Ishikawa (cell line): ENCODE measurements at regions not wholly inside any gene's neighbourhood (a gene's known extent, or its start where the extent isn't known, plus 50 kb on each side); places are given as distances from the start of the nearest gene placed in this dataset.

Experiments used
- CEBPB ChIP-seq: IDR thresholded peaks from 2 replicates; pipeline ENCODE4 v1.6.1; 2012
- CREB1 ChIP-seq: IDR thresholded peaks from 2 replicates; pipeline ENCODE4 v1.6.1; 2012; ENCODE audit warnings: low read depth
- EGR1 ChIP-seq: IDR thresholded peaks from 2 replicates; pipeline ENCODE4 v1.6.1; 2012
- EP300 ChIP-seq: IDR thresholded peaks from 2 replicates; pipeline ENCODE4 v1.6.1; 2012; ENCODE audit warnings: borderline replicate concordance
- FOXM1 ChIP-seq: IDR thresholded peaks from 2 replicates; pipeline ENCODE4 v1.6.1; 2012; ENCODE audit warnings: low read depth, borderline replicate concordance
- NFIC ChIP-seq: IDR thresholded peaks from 2 replicates; pipeline ENCODE4 v1.6.1; 2012
- RAD21 ChIP-seq: IDR thresholded peaks from 2 replicates; pipeline ENCODE4 v1.6.1; 2012; ENCODE audit warnings: low read depth
- TAF1 ChIP-seq: IDR thresholded peaks from 2 replicates; pipeline ENCODE4 v1.6.1; 2012; ENCODE audit warnings: low read depth, mild to moderate bottlenecking
- TCF12 ChIP-seq: IDR thresholded peaks from 2 replicates; pipeline ENCODE4 v1.6.1; 2012; ENCODE audit warnings: low read depth
- TEAD4 ChIP-seq: IDR thresholded peaks from 2 replicates; pipeline ENCODE4 v1.6.1; 2012
- YY1 ChIP-seq: IDR thresholded peaks from 2 replicates; pipeline ENCODE4 v1.6.1; 2012; ENCODE audit warnings: low read depth
- ZBTB7A ChIP-seq: IDR thresholded peaks from 2 replicates; pipeline ENCODE4 v1.6.1; 2012; ENCODE audit warnings: low read depth
- TF ChIP-seq, protein P1 (sequence below): IDR thresholded peaks from 2 replicates; pipeline ENCODE4 v1.6.1; 2012
- TF ChIP-seq, protein P2 (sequence below): IDR thresholded peaks from 2 replicates; pipeline ENCODE4 v1.6.1; 2012; ENCODE audit warnings: low read depth, mild to moderate bottlenecking

DNA sequence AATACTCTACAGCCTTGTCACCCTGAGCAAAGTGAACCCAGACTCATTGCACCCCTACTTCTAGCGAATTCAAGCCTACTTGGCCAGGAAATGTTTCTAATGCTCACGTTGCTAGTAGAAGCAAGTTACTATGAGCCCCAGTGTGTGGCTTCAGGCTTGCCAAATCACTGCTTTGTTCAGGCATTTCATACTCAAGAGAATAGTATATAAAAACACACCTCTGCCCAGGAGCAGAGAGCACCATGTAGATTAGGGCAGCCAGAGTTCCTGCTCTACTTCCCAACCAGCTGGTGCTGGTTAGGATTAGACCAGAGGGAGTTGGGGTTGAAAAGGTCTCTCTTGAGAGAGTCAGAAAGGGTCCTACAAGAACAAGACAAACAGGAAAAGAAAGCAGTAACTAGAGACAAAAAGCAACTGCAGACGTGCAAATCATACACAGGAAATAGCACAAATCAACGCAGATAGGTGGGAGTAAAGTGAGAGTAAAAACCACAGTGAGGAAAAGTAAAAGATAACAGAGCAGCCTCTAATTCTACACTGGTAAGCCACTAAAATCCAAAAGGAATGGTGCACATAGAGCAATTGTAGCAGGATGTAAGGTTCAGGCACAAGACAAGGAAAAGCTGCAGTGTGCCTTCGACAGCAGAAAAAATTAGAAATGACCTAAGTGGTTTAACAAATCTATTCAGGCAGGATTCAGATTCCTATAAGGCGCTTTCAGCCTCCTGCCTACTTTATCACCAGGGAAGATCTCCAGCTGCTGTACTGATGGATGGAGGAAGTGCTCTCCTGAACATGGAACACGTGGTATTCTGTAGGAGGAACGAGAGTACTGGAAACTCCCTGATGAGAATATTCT is 49.6 kb upstream of the KIF2A start:
- TF ChIP-seq, protein P1, sequence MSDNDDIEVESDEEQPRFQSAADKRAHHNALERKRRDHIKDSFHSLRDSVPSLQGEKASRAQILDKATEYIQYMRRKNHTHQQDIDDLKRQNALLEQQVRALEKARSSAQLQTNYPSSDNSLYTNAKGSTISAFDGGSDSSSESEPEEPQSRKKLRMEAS: no peak
- TF ChIP-seq EGR1 (no peak), ZBTB7A (no peak), NFIC (no peak), CEBPB (no peak), FOXM1 (no peak), TAF1 (no peak), YY1 (no peak), EP300 (no peak), TEAD4 (no peak), CREB1 (no peak), RAD21 (no peak), TCF12 (no peak)
- TF ChIP-seq, protein P2, sequence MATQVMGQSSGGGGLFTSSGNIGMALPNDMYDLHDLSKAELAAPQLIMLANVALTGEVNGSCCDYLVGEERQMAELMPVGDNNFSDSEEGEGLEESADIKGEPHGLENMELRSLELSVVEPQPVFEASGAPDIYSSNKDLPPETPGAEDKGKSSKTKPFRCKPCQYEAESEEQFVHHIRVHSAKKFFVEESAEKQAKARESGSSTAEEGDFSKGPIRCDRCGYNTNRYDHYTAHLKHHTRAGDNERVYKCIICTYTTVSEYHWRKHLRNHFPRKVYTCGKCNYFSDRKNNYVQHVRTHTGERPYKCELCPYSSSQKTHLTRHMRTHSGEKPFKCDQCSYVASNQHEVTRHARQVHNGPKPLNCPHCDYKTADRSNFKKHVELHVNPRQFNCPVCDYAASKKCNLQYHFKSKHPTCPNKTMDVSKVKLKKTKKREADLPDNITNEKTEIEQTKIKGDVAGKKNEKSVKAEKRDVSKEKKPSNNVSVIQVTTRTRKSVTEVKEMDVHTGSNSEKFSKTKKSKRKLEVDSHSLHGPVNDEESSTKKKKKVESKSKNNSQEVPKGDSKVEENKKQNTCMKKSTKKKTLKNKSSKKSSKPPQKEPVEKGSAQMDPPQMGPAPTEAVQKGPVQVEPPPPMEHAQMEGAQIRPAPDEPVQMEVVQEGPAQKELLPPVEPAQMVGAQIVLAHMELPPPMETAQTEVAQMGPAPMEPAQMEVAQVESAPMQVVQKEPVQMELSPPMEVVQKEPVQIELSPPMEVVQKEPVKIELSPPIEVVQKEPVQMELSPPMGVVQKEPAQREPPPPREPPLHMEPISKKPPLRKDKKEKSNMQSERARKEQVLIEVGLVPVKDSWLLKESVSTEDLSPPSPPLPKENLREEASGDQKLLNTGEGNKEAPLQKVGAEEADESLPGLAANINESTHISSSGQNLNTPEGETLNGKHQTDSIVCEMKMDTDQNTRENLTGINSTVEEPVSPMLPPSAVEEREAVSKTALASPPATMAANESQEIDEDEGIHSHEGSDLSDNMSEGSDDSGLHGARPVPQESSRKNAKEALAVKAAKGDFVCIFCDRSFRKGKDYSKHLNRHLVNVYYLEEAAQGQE: no peak
